HepG2 (cell line): ENCODE measurements at regions not wholly inside any gene's neighbourhood (a gene's known extent, or its start where the extent isn't known, plus 50 kb on each side); places are given as distances from the start of the nearest gene placed in this dataset.

ENCODE experiments used
- ATAC-seq: fragments of 200-7000 bp; cut with Tn5 transposase; 3 replicates; pipeline ENCODE4 v1.9.1; 2020; ENCODE audit warnings: mild to moderate bottlenecking, moderate library complexity
- BruUV-seq: library from RNA; stranded (reverse); fragments of 400-500 nt; replicated peaks from 2 replicates; lab custom pipeline; 2021; lab: Mats Ljungman, UMichigan
- CTCF ChIA-PET: fragments of 300-600 bp; formaldehyde crosslinking; extraction: SDS; loops from one replicate; lab custom pipeline; 2021; ENCODE audit warnings: low total read pairs, inconsistent platforms, low intra/inter-chr PET ratio; lab: Yijun Ruan, JAX
- POLR2A ChIA-PET: fragments of 350-600 bp; sonication (Branson Sonifier 250); formaldehyde crosslinking; loops from one replicate; lab custom pipeline; 2020; ENCODE audit warnings: antibody characterized with exemption, inconsistent platforms; lab: Yijun Ruan, JAX
- DNase-seq: peaks from one replicate; pipeline ENCODE4 v3.0.0-alpha.2; 2015; ENCODE audit warnings: low spot score
- FAIRE-seq: peaks from 3 replicates; lab custom pipeline; 2011; peaks lifted over from hg19 to GRCh38; lab: Jason Lieb, UNC
- H2AFZ ChIP-seq: one replicate; pipeline ENCODE4 v1.6.1; 2011; ENCODE audit warnings: low read length, inconsistent platforms
- H3K27ac ChIP-seq: fragments of 300-600 bp; 3 replicates; pipeline ENCODE4 v1.8.0; 2011; ENCODE audit warnings: mixed run types, mild to moderate bottlenecking, mixed read lengths, low read length, inconsistent platforms; ENCODE audit not compliant: insufficient read depth; ENCODE audit errors: extremely low read length
- H3K27me3 ChIP-seq, 2 experiments: fragments of 200-600 bp in 1 of 2; 2 replicates in 1 of 2; 3 replicates in 1 of 2; pipeline versions ENCODE4 v1.6.0 to v1.8.0; 2011; ENCODE audit warnings: low read length in 2 of 2, mild to moderate bottlenecking in 2 of 2, moderate library complexity in 2 of 2, inconsistent platforms in 1 of 2; ENCODE audit not compliant: insufficient read depth in 2 of 2, control insufficient read depth in 1 of 2
- H3K36me3 ChIP-seq, 2 experiments: fragments of 200-600 bp in 1 of 2; replicated peaks in 1 of 2; 2 replicates in 1 of 2; 3 replicates in 1 of 2; pipeline versions ENCODE4 v1.5.1 to v1.8.0; 2011; ENCODE audit warnings: low read length in 2 of 2, inconsistent platforms in 1 of 2; ENCODE audit not compliant: insufficient read depth in 2 of 2, control insufficient read depth in 1 of 2
- H3K4me1 ChIP-seq: 2 replicates; pipeline ENCODE4 v1.5.1; 2012; ENCODE audit warnings: low read length, inconsistent platforms; ENCODE audit not compliant: insufficient read depth
- H3K4me2 ChIP-seq: 2 replicates; pipeline ENCODE4 v1.6.0; 2011; ENCODE audit warnings: low read depth, low read length, inconsistent platforms
- H3K4me3 ChIP-seq, 3 experiments: fragments of 200-600 bp in 1 of 3; sonication (generic), shearing (Covaris generic) in 1 of 3; replicated peaks in 1 of 3; 2 replicates each; pipeline ENCODE4 v1.5.1; 2011 to 2016; ENCODE audit warnings: low read length in 3 of 3, inconsistent platforms in 2 of 3, low read depth in 2 of 3, mild to moderate bottlenecking in 2 of 3, control low read depth in 1 of 3, mixed read lengths in 1 of 3; ENCODE audit not compliant: insufficient read depth in 1 of 3
- H3K79me2 ChIP-seq: one replicate; pipeline ENCODE4 v1.6.1; 2011; ENCODE audit warnings: low read length, inconsistent platforms; ENCODE audit not compliant: insufficient read depth
- H3K9ac ChIP-seq: 2 replicates; pipeline ENCODE4 v1.6.0; 2011; ENCODE audit warnings: mild to moderate bottlenecking, low read depth, low read length, inconsistent platforms; ENCODE audit not compliant: insufficient read depth
- H3K9me3 ChIP-seq: 2 replicates; pipeline ENCODE4 v1.5.1; 2012; ENCODE audit warnings: mild to moderate bottlenecking, low read length
- H4K20me1 ChIP-seq: 2 replicates; pipeline ENCODE4 v1.6.0; 2011; ENCODE audit warnings: inconsistent platforms, mild to moderate bottlenecking, low read length, moderate library complexity; ENCODE audit not compliant: insufficient read depth
- CBX5 ChIP-seq: sonication (generic); formaldehyde crosslinking; IDR thresholded peaks from 2 replicates; pipeline ENCODE4 v1.4.0; 2020; ENCODE audit warnings: missing genetic modification reagents, borderline replicate concordance
- HNF4A ChIP-seq: sonication (generic); formaldehyde crosslinking; IDR thresholded peaks from 2 replicates; pipeline ENCODE4 v1.4.0; 2020; ENCODE audit warnings: missing genetic modification reagents
- HNF4G ChIP-seq, 2 experiments: sonication (generic) in 1 of 2; formaldehyde crosslinking in 1 of 2; IDR thresholded peaks; 2 replicates each; pipeline versions ENCODE4 v1.4.0 to v1.6.1; 2011 to 2020; ENCODE audit warnings: borderline replicate concordance in 2 of 2, low read depth in 2 of 2, mild to moderate bottlenecking in 2 of 2, low read length in 1 of 2, missing genetic modification reagents in 1 of 2, moderate library complexity in 1 of 2
- HNRNPL ChIP-seq: fragments of 200-400 bp; formaldehyde crosslinking; IDR thresholded peaks from 2 replicates; pipeline ENCODE4 v1.6.1; 2017; ENCODE audit warnings: mild to moderate bottlenecking, low read depth, low read length
- HOXD1 ChIP-seq: sonication (generic); formaldehyde crosslinking; IDR thresholded peaks from 2 replicates; pipeline ENCODE4 v1.5.0; 2020; ENCODE audit warnings: missing genetic modification reagents
- IKZF4 ChIP-seq: sonication (generic); formaldehyde crosslinking; IDR thresholded peaks from 2 replicates; pipeline ENCODE4 v1.5.1; 2020; ENCODE audit warnings: borderline replicate concordance, mild to moderate bottlenecking, low read depth, missing genetic modification reagents; ENCODE audit errors: not compliant biosample characterization
- NCOA1 ChIP-seq: sonication (generic); formaldehyde crosslinking; IDR thresholded peaks from 2 replicates; pipeline ENCODE4 v1.9.0; 2021; ENCODE audit warnings: missing genetic modification reagents
- NFE2 ChIP-seq: sonication (generic); formaldehyde crosslinking; IDR thresholded peaks from 2 replicates; pipeline ENCODE4 v1.4.0; 2020; ENCODE audit warnings: missing genetic modification reagents
- NFIC ChIP-seq: IDR thresholded peaks from 2 replicates; pipeline ENCODE4 v1.6.1; 2012; ENCODE audit warnings: mild to moderate bottlenecking, low read length, inconsistent platforms
- NR0B2 ChIP-seq: sonication (generic); formaldehyde crosslinking; IDR thresholded peaks from 2 replicates; pipeline ENCODE4 v1.4.0; 2020; ENCODE audit warnings: mild to moderate bottlenecking, missing genetic modification reagents
- PHF5A ChIP-seq: IDR thresholded peaks from one replicate; pipeline ENCODE4 v1.6.1; 2018; ENCODE audit warnings: low read depth, missing genetic modification reagents; ENCODE audit not compliant: unreplicated experiment
- PREB ChIP-seq: sonication (generic); formaldehyde crosslinking; IDR thresholded peaks from 2 replicates; pipeline ENCODE4 v1.4.0; 2020; ENCODE audit warnings: missing genetic modification reagents
- SALL2 ChIP-seq: sonication (generic); formaldehyde crosslinking; IDR thresholded peaks from 2 replicates; pipeline ENCODE4 v1.8.1; 2023; ENCODE audit warnings: mild to moderate bottlenecking, missing genetic modification reagents, inconsistent platforms
- SP4 ChIP-seq: sonication (generic); formaldehyde crosslinking; IDR thresholded peaks from 2 replicates; pipeline ENCODE4 v1.8.1; 2023; ENCODE audit warnings: mild to moderate bottlenecking, missing genetic modification reagents
- ZNF225 ChIP-seq: sonication (generic); formaldehyde crosslinking; IDR thresholded peaks from 2 replicates; pipeline ENCODE4 v1.4.0; 2020; ENCODE audit warnings: mild to moderate bottlenecking, missing genetic modification reagents
- ZNF343 ChIP-seq: sonication (generic); formaldehyde crosslinking; IDR thresholded peaks from 2 replicates; pipeline ENCODE4 v1.4.0; 2020; ENCODE audit warnings: mild to moderate bottlenecking, missing genetic modification reagents
- ZNF441 ChIP-seq: sonication (generic); formaldehyde crosslinking; IDR thresholded peaks from 2 replicates; pipeline ENCODE4 v1.7.0; 2021; ENCODE audit warnings: missing genetic modification reagents, borderline replicate concordance
- ZNF740 ChIP-seq: sonication (generic); formaldehyde crosslinking; IDR thresholded peaks from 2 replicates; pipeline ENCODE4 v1.4.0; 2020; ENCODE audit warnings: missing genetic modification reagents
- ZNF792 ChIP-seq: IDR thresholded peaks from 2 replicates; pipeline ENCODE4 v1.6.1; 2016
- WGBS: methylation state at CpG from one replicate; pipeline ENCODE4 v1.1.6; 2017; ENCODE audit warnings: low lambda C conversion rate; 5-methylcytosine and 5-hydroxymethylcytosine counted together
- in situ Hi-C: cut with HindIII; loops from 2 replicates; pipeline ENCODE4 v1.10.0; 2017; ENCODE audit warnings: low pct_unique_long_range_greater_than_20kb; ENCODE audit not compliant: extremely low pct_ligation_motif_present
- intact Hi-C: fragments of 100-400 bp; cut with micrococcal nuclease; formaldehyde crosslinking; loops from one replicate; pipeline ENCODE4 v1.10.0; 2022; ENCODE audit not compliant: unreplicated experiment

- TF ChIP-seq ZNF441 = no peak
- no peak for TF ChIP-seq HOXD1 (CRISPR knock-in tag)
- no peak for TF ChIP-seq NFE2
- TF ChIP-seq ZNF343 = no peak
- no peak for TF ChIP-seq ZNF792 (CRISPR knock-in tag)
- no peak for TF ChIP-seq SP4 (CRISPR knock-in tag)
- no peak for TF ChIP-seq HNRNPL
- TF ChIP-seq ZNF225 = no peak
- TF ChIP-seq NR0B2 (CRISPR knock-in tag) = no peak
- TF ChIP-seq PREB (CRISPR knock-in tag) = no peak
- TF ChIP-seq NFIC = no peak
- no peak for TF ChIP-seq NCOA1 (CRISPR knock-in tag)
- no peak for TF ChIP-seq HNF4G (IDR thresholded peaks at IDR 0.05; ENCODE audit: borderline replicate concordance, low read depth, low read length)
- TF ChIP-seq HNF4G (CRISPR knock-in tag; IDR thresholded peaks at IDR 0.05; ENCODE audit: borderline replicate concordance, low read depth) = no peak
- no peak for TF ChIP-seq SALL2 (CRISPR knock-in tag)
- no peak for TF ChIP-seq CBX5
- no peak for TF ChIP-seq PHF5A (CRISPR knock-in tag)
- no peak for TF ChIP-seq ZNF740 (CRISPR knock-in tag)
- TF ChIP-seq IKZF4 (CRISPR knock-in tag) = no peak
- TF ChIP-seq HNF4A (CRISPR knock-in tag) = no peak
Observed at GRCh38 chr9:6147846-6148245, 67.8 kb upstream of the IL33 start.

More at GRCh38 chr9:6147846-6148245, 67.8 kb upstream of the IL33 start:
- CTCF ChIA-PET = no interaction called here
- H2AFZ ChIP-seq = no peak overlapping the region
- no peaks in the 10 kb centered on the region for H3K27me3 ChIP-seq
- H3K9ac ChIP-seq = no peak overlapping the region
- H3K9me3 ChIP-seq = no peaks in the 10 kb centered on the region
- ATAC-seq (no peak), FAIRE-seq (no peak), DNase-seq (no peak)
- no TSS peak for BruUV-seq
- no peaks in the 10 kb centered on the region for H3K36me3 ChIP-seq
- H4K20me1 ChIP-seq = no peaks in the 10 kb centered on the region
- peaks cover 5% of the 10 kb centered on the region; the same call in 1 of the 2 replicates for H3K4me1 ChIP-seq
- H3K27ac ChIP-seq = no peak overlapping the region
- in situ Hi-C loops = no loop called here
- no peak overlapping the region for H3K4me3 ChIP-seq
- no peak overlapping the region for H3K4me2 ChIP-seq
- 3% methylated on average over 4 of the region's 4 CpGs for WGBS
- intact Hi-C loops = no loop called here
- H3K79me2 ChIP-seq = no peaks in the 10 kb centered on the region
- POLR2A ChIA-PET = no interaction called here
